ENCODE measurements at regions not wholly inside any gene's neighbourhood (a gene's known extent, or its start where the extent isn't known, plus 50 kb on each side); places are given as distances from the start of the nearest gene placed in this dataset.
"Not testable (repeated sequence)": the region's sequence is repeated elsewhere in the genome, so short reads cannot be mapped to it uniquely, and the experiment has no call there.

DNA sequence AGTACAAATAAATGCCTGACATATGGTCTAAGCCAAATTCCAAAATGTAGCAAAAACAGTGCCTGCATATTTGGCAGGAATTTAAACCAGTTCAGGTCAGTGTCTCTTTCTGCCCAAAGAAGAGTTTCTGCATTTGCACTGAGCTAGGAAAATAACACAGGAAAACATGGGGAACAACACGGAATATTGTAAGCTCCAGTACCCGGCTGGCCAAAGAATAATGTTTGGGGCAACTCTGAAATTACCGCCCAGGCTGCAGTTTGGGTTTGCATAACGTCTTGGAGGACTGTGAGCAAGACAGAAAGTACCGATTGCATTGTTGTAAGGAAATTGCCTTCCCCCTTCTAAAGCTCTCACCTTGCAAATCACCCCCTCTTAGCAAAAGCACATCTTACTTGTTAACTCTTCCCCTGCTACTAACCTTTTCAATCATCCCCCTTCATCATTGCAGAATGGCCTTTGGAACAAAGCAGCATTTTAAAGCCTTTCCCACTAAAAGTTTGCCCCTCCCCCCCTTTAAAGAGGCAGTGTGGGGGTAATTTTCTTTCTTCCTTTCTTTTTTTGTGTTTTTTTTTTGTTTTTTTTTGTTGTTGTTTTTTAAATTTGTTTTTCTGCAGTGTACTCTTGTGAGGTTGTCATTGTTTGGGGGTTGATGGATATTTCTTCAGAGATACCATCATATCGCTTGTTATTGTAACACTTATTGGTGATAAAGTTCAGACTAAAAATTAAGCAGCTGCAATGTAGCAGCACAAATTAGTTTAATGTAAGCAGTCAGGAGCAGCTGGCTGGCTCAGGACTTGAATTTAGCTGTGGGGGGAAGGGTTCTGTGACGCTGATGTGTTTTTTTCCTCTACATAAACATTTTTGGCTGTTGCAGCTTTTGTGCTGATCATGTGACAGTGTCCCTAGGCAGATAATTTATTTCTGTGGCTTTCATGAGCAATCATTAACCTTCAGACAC is 100.0 kb upstream of the CITED2 start:
- peak; percentile 21 for DNase-seq (ENCODE audit: low spot score)

- no peak for DNase-seq (ENCODE audit: low spot score)
Observed at GRCh38 chr6:139473731-139474130, 99.3 kb upstream of the CITED2 start.

DNA sequence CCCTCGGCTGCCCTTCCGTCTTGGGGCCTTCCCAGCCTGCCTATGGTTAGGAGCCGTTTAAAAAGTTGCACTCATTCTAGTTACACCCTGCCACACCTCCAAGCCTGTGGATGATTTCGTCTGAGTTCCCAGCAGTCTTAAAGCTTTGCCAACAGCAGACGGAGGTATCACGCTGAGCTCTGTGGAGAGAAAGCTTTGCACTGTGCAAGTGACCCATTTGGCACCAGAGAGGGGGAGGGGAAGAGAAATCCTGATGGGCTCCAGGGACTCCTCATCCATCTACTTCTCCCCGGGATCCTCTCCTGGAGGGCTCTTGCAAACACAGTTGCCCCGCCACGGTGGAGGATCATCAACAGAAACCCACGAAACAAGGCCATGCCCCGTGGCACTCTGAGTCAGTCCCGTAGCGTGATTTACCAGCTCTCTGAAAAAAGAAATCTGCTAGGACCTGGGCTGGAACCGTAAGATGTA is 98.8 kb upstream of the CITED2 start:
- peak; percentile 17 for DNase-seq (ENCODE audit: low spot score)

DNA sequence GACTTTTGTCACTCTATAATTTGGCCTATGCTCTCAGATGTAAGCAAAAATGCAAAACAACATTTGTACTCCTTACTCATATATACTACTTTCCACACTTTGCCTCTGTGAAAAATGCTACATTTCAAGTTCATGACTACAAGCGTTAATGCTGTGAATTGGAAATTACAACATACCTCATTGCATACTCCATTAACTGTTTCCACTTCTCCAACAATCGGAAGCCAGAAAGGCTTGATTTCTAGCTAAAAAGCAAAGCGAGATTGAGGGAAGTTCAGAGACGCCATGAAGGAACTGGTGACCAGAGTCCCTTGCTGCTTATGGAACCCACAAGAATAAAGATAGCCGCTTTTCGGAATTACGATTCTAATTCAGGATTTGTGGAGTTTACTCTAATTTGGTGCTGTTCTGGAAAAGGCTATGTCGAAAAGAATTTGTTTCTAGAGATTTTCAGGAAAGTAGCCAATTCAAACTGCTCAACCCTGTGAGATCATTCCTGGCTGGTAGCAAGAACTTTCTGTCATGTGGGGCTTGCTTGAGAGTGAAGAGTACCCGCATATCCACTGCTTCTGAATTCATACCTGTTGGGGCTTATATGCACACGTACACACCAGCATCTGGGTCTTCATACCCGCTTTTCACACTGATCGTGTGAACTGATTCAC is 98.0 kb upstream of the CITED2 start:
- DNase-seq (ENCODE audit: low spot score): no peak

DNA sequence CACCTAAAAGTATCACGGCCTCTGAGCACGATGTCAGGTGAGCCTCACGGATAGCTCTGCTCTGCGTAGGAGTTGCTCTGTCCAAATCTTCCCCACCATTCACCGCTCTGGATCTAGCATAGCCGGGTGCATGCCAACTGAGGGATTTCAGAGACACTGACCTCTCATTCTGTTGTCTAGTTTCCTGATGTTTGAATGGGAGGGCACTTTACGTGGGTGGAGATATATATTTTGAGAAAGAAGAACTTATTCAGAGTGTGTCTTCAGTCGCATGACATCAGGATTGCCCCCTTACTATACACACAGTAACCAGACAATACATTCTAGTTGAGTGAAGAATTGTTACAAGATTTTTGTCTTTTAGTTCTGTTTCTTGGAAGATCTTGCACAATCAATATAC is 96.5 kb upstream of the CITED2 start:
- no peak for DNase-seq (ENCODE audit: low spot score)

DNA sequence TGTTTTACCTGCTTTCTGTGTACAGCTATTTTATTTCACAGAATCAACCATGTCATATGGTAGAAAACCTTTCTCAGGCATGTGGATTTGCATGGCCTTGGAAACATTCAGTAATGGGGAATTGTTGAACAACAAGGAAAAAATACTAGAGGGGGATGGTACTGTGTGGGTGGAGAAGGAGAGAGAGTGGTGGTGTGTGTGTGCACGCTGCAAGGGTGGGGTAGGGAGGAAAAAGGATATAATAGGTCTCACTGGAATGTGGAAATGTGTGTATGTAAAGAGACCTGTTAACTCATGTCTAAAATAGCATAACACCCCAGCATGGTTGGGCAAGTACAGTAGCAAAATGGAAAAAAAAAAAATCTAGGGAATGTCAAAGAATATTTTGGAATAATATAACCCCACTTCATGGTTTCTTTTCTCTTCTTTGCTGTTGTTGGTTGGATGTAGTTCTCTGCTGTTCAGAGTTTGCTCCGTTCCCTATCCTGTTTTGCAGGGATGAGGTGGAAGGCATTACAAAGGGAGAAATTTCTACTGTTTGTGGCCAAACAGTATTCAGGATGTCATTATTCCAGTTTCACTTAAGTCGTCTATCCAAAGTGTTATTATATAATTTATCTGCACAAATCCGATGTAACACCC is 93.9 kb upstream of the CITED2 start:
- no peak for DNase-seq (ENCODE audit: low spot score)

DNA sequence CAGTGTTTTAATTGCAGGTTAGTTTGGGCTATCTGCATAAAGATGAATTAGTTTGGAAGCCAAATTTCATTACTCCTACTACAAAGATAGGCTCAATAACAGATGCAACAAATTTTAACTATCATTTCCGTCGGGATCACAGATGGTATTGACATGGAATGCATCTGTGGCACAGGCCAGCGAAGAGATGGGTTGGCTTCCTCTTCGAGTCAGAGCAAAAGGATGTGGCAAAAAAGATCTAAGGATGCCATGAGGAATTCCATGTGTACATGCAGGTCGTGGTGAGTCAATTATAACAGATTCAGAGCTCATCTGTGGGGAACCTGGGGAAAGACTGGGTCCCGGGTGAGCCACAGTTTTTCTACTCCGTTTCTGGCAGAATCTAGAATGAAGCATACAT is 83.0 kb upstream of the CITED2 start:
- peak; percentile 37 for DNase-seq (ENCODE audit: low spot score)

DNA sequence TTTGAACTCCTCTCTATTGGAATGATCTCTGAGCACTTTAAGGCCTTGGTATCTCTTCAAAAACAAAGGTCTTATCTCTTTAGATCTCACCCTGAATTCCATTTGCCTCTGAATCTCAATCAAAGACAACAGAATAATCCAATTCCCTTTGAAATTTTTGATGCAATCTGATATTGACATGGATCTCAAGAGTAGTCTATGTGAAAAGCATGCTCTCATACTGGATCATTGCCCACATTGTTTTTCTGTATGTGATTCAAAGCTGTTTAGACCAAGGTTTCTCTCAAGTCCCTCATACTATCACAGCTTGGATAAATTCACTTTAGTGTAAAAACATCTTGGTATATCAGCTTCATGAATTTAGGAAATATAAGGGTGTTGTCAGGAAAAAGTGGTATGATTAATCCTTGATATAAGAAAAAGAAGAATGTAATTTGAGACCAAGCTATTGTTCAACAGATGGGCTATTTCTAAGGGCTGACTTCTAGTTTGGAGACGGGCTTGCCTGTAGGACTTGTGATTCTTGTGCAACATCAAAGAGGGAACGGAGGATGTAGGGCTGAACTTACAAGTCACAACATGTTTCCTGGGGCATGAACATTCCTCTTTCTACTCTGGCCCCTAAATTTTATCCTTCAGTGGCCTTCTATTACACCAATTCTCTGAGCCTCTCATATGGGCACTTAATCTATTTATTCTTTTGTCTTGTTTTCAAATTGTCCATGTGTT is 77.9 kb upstream of the CITED2 start:
- no peak for DNase-seq (ENCODE audit: low spot score)

DNA sequence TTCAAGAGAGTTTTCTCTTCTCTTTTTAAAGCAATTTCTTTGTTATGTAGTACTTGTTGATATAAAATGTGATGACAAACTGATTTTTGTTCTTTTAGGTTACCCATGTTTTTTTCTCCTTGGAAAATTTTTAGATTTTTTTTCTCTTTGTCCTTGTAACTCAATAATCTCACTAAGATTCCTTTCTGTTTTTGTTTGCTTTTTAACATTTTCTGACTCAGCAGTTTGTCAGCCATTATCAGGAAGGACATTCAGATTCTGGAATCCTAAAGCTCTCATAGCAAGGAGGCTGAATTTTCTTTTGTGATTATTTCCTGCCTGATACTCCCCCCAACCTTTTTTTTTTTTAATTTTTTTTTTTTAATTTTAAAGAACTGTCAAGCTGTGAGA is 75.2 kb upstream of the CITED2 start:
- no peak for DNase-seq (ENCODE audit: low spot score)

- no peak for DNase-seq (ENCODE audit: low spot score)
Observed at GRCh38 chr6:139448998-139449610, 74.7 kb upstream of the CITED2 start.

GRCh38 chr6:139448051-139448649 is 73.7 kb upstream of the CITED2 start:
- no peak for DNase-seq (ENCODE audit: low spot score)

- DNase-seq (ENCODE audit: low spot score): no peak
Observed at GRCh38 chr6:139447656-139447975, 73.2 kb upstream of the CITED2 start.

DNA sequence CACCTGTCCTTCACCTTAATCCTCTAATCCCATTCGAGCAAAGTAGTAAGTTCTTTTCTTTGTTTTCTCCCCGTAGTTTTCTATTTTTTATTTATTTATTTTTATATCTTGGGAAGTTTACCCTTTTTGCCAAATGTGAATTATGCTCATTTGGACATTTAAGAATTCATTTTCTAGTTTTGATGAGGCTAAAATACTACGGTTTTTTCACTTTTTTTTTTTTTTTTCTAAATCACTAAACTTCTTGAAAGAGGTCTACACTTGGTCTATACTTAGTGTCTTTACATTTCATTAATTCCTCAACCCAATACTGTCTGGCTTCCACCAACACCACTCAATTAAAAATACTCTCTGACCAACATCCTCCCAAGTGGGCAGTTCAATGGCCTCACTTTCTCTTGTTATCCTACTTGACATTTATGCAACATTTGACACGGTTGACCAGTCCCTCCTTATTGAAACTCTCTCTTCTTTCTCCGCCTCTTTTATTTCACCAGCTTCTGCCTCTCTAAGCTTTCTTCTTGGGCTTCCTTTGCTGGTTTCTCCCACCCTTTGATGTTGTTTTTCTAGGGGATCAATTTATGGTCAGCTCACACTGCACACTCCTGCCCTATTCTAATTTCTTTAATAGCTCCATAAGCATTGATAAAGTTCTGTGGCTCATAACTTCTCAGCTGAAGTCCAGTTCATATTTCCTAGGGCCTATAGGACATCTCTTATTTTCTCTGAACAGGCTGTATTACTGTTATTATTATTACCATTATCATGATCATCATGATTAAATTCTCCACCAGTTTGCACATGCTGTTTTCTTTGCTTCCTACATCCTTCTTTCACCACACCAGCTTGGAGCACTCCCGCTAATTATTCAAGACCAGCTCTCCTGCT is 72.6 kb upstream of the CITED2 start:
- DNase-seq (ENCODE audit: low spot score): no peak

DNA sequence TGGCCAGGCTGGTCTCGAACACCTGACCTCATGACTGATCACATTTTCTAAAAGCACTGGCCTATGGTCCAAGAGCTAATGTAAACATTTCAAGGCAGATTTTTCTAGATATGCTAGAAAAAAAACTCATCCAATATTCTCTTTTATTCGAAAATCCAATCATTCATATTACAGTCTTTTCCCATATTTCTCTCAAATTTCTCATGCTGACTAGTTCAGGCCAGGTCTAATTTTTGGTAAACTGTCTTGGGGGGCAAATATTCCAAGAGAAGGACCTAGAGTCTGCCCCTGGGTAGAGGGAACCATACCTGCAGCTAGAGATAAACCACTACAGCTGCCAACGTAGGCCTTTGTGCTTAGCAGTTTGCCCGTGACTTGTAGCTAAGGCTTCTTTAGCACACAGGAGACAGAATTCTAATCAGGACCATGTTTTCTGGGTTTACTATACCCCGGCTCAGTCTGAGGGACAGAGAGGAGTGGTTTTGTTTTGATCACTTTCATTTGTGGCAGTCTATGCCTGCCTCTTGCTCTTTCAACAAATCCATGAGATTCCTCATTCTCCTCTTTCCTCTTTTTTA is 71.8 kb upstream of the CITED2 start:
- DNase-seq (ENCODE audit: low spot score): no peak

DNA sequence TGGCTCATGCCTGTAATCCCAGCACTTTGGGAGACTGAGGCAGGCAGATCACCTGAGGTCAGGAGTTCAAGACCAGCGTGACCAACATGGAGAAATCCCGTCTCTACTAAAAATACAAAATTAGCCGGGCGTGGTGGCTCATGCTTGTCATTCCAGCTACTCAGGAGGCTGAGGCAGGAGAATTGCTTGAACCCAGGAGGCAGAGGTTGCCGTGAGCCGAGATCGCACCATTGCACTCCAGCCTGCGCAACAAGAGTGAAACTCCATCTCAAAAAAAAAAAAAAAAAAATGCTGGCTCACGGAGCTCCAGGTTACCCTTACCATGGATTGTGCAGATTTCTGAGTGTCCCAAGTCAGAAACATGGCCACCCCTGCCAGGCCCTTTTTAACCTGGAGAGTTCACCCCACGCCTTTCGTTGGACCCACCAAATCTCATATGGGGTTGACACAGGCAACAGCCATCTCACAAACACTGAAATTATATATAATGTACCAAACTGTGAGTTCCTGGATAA is 69.9 kb upstream of the CITED2 start:
- DNase-seq (ENCODE audit: low spot score): not testable (repeated sequence)

GRCh38 chr6:139443231-139444112 is 69.0 kb upstream of the CITED2 start:
- DNase-seq (ENCODE audit: low spot score): no peak

DNA sequence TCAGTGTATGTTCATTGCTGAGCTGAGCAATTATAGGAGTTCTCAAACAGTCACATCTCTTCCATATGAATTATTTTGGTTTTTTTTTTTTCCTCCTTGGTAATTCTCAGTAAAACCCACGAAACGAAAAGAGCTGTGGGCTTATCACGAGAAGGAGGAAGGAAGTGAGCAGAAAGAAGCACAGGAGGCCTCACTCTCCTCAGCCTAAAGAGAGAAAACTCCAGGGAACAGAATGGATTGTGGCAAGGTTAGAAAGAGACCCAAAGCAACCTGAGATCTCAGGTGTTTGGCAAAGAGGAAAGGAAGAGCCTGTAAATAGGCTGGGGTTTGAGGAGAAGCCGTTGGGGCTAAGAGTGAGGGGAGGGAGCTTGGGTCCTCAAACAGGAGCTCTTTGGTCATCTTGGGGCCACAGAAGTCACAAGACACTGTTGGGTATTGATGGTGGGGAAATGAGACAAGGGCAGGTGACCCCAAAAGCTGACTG is 67.8 kb upstream of the CITED2 start:
- DNase-seq (ENCODE audit: low spot score): no peak

DNA sequence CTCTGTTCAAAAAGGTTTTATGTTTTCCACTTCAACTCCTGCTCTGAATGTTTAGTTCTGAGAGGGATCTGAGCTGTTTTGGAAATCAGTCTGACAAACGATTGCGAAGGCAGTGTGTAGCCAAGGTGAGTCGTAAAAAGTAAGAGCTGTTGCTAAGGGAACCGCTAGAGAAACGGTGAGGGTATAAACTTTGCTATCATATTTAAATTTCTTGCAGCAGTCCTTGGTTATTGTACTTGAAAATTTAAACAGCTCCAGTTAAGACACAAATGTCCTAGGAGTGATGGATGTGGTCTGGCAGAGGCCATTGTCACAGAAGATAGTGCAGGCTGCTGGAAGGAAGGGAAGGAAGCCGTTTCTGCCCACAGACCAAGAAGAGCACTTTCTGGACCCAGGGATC is 64.9 kb upstream of the CITED2 start:
- no peak for DNase-seq (ENCODE audit: low spot score)

DNA sequence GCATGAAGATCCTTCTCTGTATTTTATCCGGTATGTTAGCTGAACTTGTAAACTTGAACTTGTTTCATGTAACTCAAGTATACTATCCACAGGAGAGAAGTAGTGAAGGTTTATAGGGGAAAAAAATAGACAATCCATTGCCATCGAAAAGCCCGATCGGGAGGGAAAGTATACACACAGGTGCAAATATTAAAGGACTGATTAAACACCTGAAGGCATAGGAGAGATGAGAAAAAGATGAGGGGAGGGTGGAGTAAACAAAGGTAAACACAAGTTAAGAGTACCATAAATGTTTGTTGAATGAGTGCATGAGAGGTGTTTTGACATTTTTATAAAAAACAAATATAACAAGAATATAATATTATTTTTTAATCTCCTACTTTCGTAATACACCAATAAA is 64.3 kb upstream of the CITED2 start:
- no peak for DNase-seq (ENCODE audit: low spot score)
